Uterus (tissue), 2 donors: ENCODE measurements at regions not wholly inside any gene's neighbourhood (a gene's known extent, or its start where the extent isn't known, plus 50 kb on each side); places are given as distances from the start of the nearest gene placed in this dataset.

ENCODE experiments used
- POLR2A ChIP-seq, 2 donors: fragments of 450-650 bp; IDR thresholded peaks; one replicate each; pipeline ENCODE4 v1.6.1; 2016; ENCODE audit warnings: antibody characterized with exemption in 2 of 2, mild to moderate bottlenecking in 1 of 2, moderate library complexity in 1 of 2
- TF ChIP-seq, protein P1 (sequence below), 4 experiments: fragments of 200-600 bp in 2 of 4; fragments of 450-650 bp in 2 of 4; sonication (generic) in 2 of 4; IDR thresholded peaks; one replicate each; pipeline ENCODE4 v1.5.1; 2016 to 2019; ENCODE audit warnings: antibody characterized with exemption in 4 of 4, mild to moderate bottlenecking in 2 of 4, moderate library complexity in 1 of 4

DNA sequence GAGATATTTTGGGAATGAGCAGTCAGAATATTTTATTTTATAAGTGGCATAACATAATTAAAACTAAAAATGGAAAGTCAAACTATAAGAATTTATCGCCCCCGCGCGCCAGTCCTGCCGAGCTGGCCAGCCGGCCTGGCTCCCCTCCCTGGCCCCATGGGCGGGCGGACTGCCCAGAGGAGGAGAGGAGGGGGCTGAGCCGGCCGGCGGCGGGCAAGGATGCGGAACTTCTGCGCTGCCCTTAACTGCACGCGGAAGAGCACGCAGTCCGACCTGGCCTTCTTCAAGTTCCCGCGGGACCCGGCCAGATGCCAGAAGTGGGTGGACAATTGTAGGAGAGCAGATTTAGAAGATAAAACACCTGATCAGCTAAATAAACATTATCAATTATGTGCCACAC is 96.8 kb downstream of the DKK1 start:
- TF ChIP-seq, protein P1, sequence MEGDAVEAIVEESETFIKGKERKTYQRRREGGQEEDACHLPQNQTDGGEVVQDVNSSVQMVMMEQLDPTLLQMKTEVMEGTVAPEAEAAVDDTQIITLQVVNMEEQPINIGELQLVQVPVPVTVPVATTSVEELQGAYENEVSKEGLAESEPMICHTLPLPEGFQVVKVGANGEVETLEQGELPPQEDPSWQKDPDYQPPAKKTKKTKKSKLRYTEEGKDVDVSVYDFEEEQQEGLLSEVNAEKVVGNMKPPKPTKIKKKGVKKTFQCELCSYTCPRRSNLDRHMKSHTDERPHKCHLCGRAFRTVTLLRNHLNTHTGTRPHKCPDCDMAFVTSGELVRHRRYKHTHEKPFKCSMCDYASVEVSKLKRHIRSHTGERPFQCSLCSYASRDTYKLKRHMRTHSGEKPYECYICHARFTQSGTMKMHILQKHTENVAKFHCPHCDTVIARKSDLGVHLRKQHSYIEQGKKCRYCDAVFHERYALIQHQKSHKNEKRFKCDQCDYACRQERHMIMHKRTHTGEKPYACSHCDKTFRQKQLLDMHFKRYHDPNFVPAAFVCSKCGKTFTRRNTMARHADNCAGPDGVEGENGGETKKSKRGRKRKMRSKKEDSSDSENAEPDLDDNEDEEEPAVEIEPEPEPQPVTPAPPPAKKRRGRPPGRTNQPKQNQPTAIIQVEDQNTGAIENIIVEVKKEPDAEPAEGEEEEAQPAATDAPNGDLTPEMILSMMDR (IDR thresholded peaks at IDR 0.05), result no peak
- TF ChIP-seq POLR2A (IDR thresholded peaks at IDR 0.05), result no peak
